Astrocyte (in vitro differentiated cells and primary cell): ENCODE measurements at regions not wholly inside any gene's neighbourhood (a gene's known extent, or its start where the extent isn't known, plus 50 kb on each side); places are given as distances from the start of the nearest gene placed in this dataset.
A peak's percentile ranks its signal among the peaks of the same experiment; 100 is the strongest.

Source experiments
- DNase-seq: peaks from one replicate; pipeline ENCODE4 v3.0.0-alpha.2; 2010; ENCODE audit warnings: low read depth
- FAIRE-seq: peaks from 2 replicates; lab custom pipeline; 2011; peaks lifted over from hg19 to GRCh38; lab: Jason Lieb, UNC
- H2AFZ ChIP-seq: 2 replicates; pipeline ENCODE4 v1.6.0; 2012; ENCODE audit warnings: low read depth, low read length, inconsistent platforms
- H3K27ac ChIP-seq: 2 replicates; pipeline ENCODE4 v1.5.1; 2011; ENCODE audit warnings: low read depth, low read length, inconsistent platforms
- H3K27me3 ChIP-seq: 2 replicates; pipeline ENCODE4 v1.6.0; 2011; ENCODE audit warnings: low read length, inconsistent platforms; ENCODE audit not compliant: insufficient read depth
- H3K36me3 ChIP-seq: 2 replicates; pipeline ENCODE4 v1.5.1; 2011; ENCODE audit warnings: low read length, inconsistent platforms; ENCODE audit not compliant: insufficient read depth
- H3K4me1 ChIP-seq: 2 replicates; pipeline ENCODE4 v1.5.1; 2011; ENCODE audit warnings: low read length, inconsistent platforms; ENCODE audit not compliant: insufficient read depth
- H3K4me2 ChIP-seq: 2 replicates; pipeline ENCODE4 v1.6.0; 2012; ENCODE audit warnings: low read length, inconsistent platforms
- H3K4me3 ChIP-seq: 2 replicates; pipeline ENCODE4 v1.5.1; 2011; ENCODE audit warnings: low read depth, mild to moderate bottlenecking, low read length, inconsistent platforms; ENCODE audit not compliant: insufficient read depth
- H3K79me2 ChIP-seq: 2 replicates; pipeline ENCODE4 v1.6.0; 2012; ENCODE audit warnings: mild to moderate bottlenecking, low read length, inconsistent platforms; ENCODE audit not compliant: insufficient read depth
- H3K9ac ChIP-seq: 2 replicates; pipeline ENCODE4 v1.6.0; 2012; ENCODE audit warnings: mild to moderate bottlenecking, low read length, inconsistent platforms
- H3K9me3 ChIP-seq: 2 replicates; pipeline ENCODE4 v1.5.1; 2012; ENCODE audit warnings: low read depth, mild to moderate bottlenecking, low read length, inconsistent platforms; ENCODE audit not compliant: insufficient read depth
- H4K20me1 ChIP-seq: 2 replicates; pipeline ENCODE4 v1.6.0; 2012; ENCODE audit warnings: low read length, inconsistent platforms; ENCODE audit not compliant: insufficient read depth
- H3K27ac Mint-ChIP-seq: one replicate; pipeline ENCODE4 v1.8.0; 2021; ENCODE audit warnings: mild to moderate bottlenecking, mixed read lengths; ENCODE audit not compliant: unreplicated experiment
- H3K27me3 Mint-ChIP-seq: one replicate; pipeline ENCODE4 v1.8.0; 2021; ENCODE audit warnings: low read depth, mixed read lengths; ENCODE audit not compliant: unreplicated experiment
- H3K36me3 Mint-ChIP-seq: one replicate; pipeline ENCODE4 v1.8.0; 2021; ENCODE audit warnings: low read depth, mixed read lengths; ENCODE audit not compliant: unreplicated experiment
- H3K4me1 Mint-ChIP-seq: one replicate; pipeline ENCODE4 v1.8.0; 2021; ENCODE audit warnings: low read depth, mixed read lengths; ENCODE audit not compliant: unreplicated experiment
- H3K4me3 Mint-ChIP-seq: one replicate; pipeline ENCODE4 v1.8.0; 2021; ENCODE audit warnings: mild to moderate bottlenecking, moderate library complexity, mixed read lengths; ENCODE audit not compliant: unreplicated experiment
- H3K9me3 Mint-ChIP-seq: one replicate; pipeline ENCODE4 v1.8.0; 2021; ENCODE audit warnings: mild to moderate bottlenecking, mixed read lengths; ENCODE audit not compliant: unreplicated experiment
- EZH2 ChIP-seq: IDR thresholded peaks from 2 replicates; pipeline ENCODE4 v1.6.1; 2012; ENCODE audit warnings: mild to moderate bottlenecking, low read length, inconsistent platforms; ENCODE audit not compliant: insufficient read depth
- TF ChIP-seq, protein P1 (sequence below): IDR thresholded peaks from 2 replicates; pipeline ENCODE4 v1.5.1; 2011; ENCODE audit warnings: low read depth, mild to moderate bottlenecking, inconsistent platforms, low read length, moderate library complexity; ENCODE audit not compliant: insufficient read depth

DNA sequence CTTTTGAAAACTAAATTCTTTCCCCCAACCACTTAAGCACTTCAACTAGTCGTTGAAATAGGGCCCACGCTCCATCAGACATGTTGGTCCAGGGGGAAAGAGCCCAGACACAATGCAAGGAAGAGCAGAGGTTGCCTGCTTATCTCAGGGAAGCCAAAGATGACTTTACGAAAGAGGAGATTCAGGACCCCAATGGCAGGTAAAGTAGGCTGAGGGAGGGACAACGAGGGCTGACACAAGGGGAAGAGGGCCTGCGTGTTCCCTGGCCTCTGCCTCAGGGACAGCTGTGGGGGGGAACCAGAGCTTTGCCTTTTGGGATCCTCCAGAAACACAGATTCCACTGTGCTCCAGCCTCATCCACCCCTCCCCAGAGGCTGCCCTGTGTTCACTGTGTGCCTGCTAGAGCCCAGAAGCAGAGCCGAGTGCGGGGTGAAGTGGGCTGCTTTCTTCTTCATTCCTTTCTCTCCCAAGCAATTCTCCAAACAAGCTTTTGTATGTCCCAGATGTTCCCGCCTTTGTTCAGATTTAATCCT, 135.5 kb upstream of the GRIK3 start:
- Histone ChIP-seq H3K4me3 (no peak overlapping the region), H2AFZ (no peak overlapping the region), H3K4me1 (no peaks in the 10 kb centered on the region), H3K36me3 (no peaks in the 10 kb centered on the region), H3K4me2 (no peak overlapping the region), H3K27ac (no peak overlapping the region), H3K9ac (no peak overlapping the region), H3K9me3 (no peaks in the 10 kb centered on the region), H4K20me1 (no peaks in the 10 kb centered on the region), H3K79me2 (no peaks in the 10 kb centered on the region), H3K27me3 (no peaks in the 10 kb centered on the region)
- Mint-ChIP-seq H3K27me3 (peaks cover 26% of the 10 kb centered on the region), H3K36me3 (no peaks in the 10 kb centered on the region), H3K27ac (peak overlapping the region; percentile 9), H3K4me3 (no peak overlapping the region), H3K4me1 (peaks cover 3% of the 10 kb centered on the region), H3K9me3 (peaks cover 3% of the 10 kb centered on the region)
- DNase-seq (no peak), FAIRE-seq (no peak)
- TF ChIP-seq EZH2: no peak
- TF ChIP-seq, protein P1, sequence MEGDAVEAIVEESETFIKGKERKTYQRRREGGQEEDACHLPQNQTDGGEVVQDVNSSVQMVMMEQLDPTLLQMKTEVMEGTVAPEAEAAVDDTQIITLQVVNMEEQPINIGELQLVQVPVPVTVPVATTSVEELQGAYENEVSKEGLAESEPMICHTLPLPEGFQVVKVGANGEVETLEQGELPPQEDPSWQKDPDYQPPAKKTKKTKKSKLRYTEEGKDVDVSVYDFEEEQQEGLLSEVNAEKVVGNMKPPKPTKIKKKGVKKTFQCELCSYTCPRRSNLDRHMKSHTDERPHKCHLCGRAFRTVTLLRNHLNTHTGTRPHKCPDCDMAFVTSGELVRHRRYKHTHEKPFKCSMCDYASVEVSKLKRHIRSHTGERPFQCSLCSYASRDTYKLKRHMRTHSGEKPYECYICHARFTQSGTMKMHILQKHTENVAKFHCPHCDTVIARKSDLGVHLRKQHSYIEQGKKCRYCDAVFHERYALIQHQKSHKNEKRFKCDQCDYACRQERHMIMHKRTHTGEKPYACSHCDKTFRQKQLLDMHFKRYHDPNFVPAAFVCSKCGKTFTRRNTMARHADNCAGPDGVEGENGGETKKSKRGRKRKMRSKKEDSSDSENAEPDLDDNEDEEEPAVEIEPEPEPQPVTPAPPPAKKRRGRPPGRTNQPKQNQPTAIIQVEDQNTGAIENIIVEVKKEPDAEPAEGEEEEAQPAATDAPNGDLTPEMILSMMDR: no peak

DNA sequence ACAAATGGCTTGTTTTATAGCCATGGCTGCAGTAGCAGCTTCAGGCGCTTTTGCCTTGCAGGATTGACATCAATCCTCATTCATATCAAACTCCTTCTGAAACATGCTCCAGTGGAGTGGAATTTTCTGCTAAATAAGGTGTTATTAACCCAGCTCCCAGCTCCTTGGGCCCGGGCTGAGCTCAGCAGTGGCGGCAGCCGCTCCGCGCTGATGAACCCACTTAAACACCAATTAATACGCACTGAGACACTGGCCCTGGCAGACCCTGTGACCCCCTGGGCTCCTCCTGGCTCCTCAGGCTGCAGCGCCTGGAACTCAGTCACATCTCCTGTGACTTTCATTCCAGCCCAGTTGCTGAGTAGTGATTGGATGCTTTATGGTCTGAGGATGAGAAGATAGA, 137.4 kb upstream of the GRIK3 start:
- no peaks in the 10 kb centered on the region for H3K36me3 Mint-ChIP-seq
- no peak for FAIRE-seq
- Histone ChIP-seq H3K4me2 (no peak overlapping the region), H3K27me3 (no peaks in the 10 kb centered on the region), H3K36me3 (no peaks in the 10 kb centered on the region), H3K27ac (no peak overlapping the region), H3K9me3 (no peaks in the 10 kb centered on the region), H3K4me1 (no peaks in the 10 kb centered on the region), H2AFZ (no peak overlapping the region), H3K79me2 (no peaks in the 10 kb centered on the region), H3K9ac (no peak overlapping the region), H4K20me1 (no peaks in the 10 kb centered on the region), H3K4me3 (no peak overlapping the region)
- DNase-seq: no peak
- H3K4me1 Mint-ChIP-seq: peaks cover 13% of the 10 kb centered on the region
- no peak overlapping the region for H3K27ac Mint-ChIP-seq
- peaks cover 3% of the 10 kb centered on the region for H3K9me3 Mint-ChIP-seq
- no peak overlapping the region for H3K4me3 Mint-ChIP-seq
- TF ChIP-seq, protein P1: no peak
- no peak for TF ChIP-seq EZH2
- H3K27me3 Mint-ChIP-seq: peaks cover 32% of the 10 kb centered on the region

DNA sequence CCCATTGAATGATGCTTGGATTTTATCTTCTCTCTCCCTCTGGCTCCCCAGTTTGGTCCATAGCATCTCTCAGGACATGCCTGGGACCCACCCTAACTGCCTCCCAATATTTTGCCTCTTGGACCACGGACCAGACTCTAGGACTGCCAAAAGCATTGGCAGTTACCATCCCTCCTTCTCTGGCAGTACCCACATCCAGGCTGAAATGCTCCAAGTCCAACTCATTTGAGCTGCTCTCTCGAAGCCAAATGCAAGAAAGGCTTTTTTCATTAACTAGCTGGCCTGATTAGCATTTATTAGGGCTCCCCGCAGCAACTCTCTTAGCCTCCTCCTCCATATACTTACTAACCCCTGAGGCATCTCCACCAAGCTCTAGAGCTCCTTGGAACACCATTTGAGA, 140.0 kb upstream of the GRIK3 start:
- FAIRE-seq (no peak), DNase-seq (no peak)
- no peak overlapping the region for H3K4me2 ChIP-seq
- H3K36me3 ChIP-seq: no peaks in the 10 kb centered on the region
- no peaks in the 10 kb centered on the region for H3K27me3 ChIP-seq
- Mint-ChIP-seq H3K4me1 (peaks cover 13% of the 10 kb centered on the region), H3K36me3 (no peaks in the 10 kb centered on the region), H3K9me3 (peaks cover 3% of the 10 kb centered on the region), H3K27ac (no peak overlapping the region), H3K4me3 (no peak overlapping the region), H3K27me3 (peaks cover 44% of the 10 kb centered on the region)
- no peak overlapping the region for H3K9ac ChIP-seq
- no peaks in the 10 kb centered on the region for H4K20me1 ChIP-seq
- H3K4me3 ChIP-seq: no peak overlapping the region
- no peak overlapping the region for H2AFZ ChIP-seq
- H3K9me3 ChIP-seq: no peaks in the 10 kb centered on the region
- H3K4me1 ChIP-seq: no peaks in the 10 kb centered on the region
- no peak for TF ChIP-seq EZH2
- TF ChIP-seq, protein P1: no peak
- H3K27ac ChIP-seq: no peak overlapping the region
- no peaks in the 10 kb centered on the region for H3K79me2 ChIP-seq
